Neutrophil (primary cell): ENCODE measurements at regions not wholly inside any gene's neighbourhood (a gene's known extent, or its start where the extent isn't known, plus 50 kb on each side); places are given as distances from the start of the nearest gene placed in this dataset.
"Not testable (repeated sequence)": the region's sequence is repeated elsewhere in the genome, so short reads cannot be mapped to it uniquely, and the experiment has no call there.

Experiments used
- H3K27ac ChIP-seq: fragments of 200-600 bp; sonication (generic); 2 replicates; pipeline ENCODE4 v1.5.1; 2016; ENCODE audit warnings: mild to moderate bottlenecking, moderate library complexity
- H3K27me3 ChIP-seq: fragments of 200-600 bp; sonication (generic); 2 replicates; pipeline ENCODE4 v1.6.0; 2016; ENCODE audit warnings: mild to moderate bottlenecking
- H3K36me3 ChIP-seq: fragments of 200-600 bp; sonication (generic); 2 replicates; pipeline ENCODE4 v1.5.1; 2017
- H3K4me1 ChIP-seq, 2 experiments: fragments of 200-600 bp in 1 of 2; sonication (generic) in 1 of 2; 1 replicate in 1 of 2; 2 replicates in 1 of 2; pipeline versions ENCODE4 v1.5.1 to v1.6.1; 2013 to 2016; ENCODE audit warnings: low read depth in 1 of 2, low read length in 1 of 2, mild to moderate bottlenecking in 1 of 2, moderate library complexity in 1 of 2; ENCODE audit not compliant: control insufficient read depth in 1 of 2, insufficient read depth in 1 of 2
- H3K4me3 ChIP-seq, 2 experiments: fragments of 200-600 bp in 1 of 2; sonication (generic) in 1 of 2; 1 replicate in 1 of 2; 2 replicates in 1 of 2; pipeline ENCODE4 v1.5.1; 2013 to 2016; ENCODE audit warnings: low read depth in 1 of 2, low read length in 1 of 2, mild to moderate bottlenecking in 1 of 2, moderate library complexity in 1 of 2
- H3K9me3 ChIP-seq: fragments of 200-600 bp; sonication (generic); 2 replicates; pipeline ENCODE4 v1.5.1; 2016
- CTCF ChIP-seq: fragments of 200-600 bp; sonication (generic); IDR thresholded peaks from 2 replicates; pipeline ENCODE4 v1.5.1; 2016; ENCODE audit warnings: antibody characterized with exemption

- no peaks in the 10 kb centered on the region for H3K4me1 ChIP-seq
- H3K27ac ChIP-seq = no peak overlapping the region
- H3K36me3 ChIP-seq = no peaks in the 10 kb centered on the region
- no peak for TF ChIP-seq CTCF
- H3K9me3 ChIP-seq = no peaks in the 10 kb centered on the region
- no peaks in the 10 kb centered on the region for H3K27me3 ChIP-seq
- H3K4me3 ChIP-seq = no peak overlapping the region
Measured at GRCh38 chr6:14383393-14384174, 266.0 kb downstream of the CD83 start.

GRCh38 chr6:14384175-14384949 lies 266.8 kb downstream of the CD83 start:
- H3K4me1 ChIP-seq = no peaks in the 10 kb centered on the region
- H3K27me3 ChIP-seq = no peaks in the 10 kb centered on the region
- TF ChIP-seq CTCF = no peak
- no peak overlapping the region for H3K27ac ChIP-seq
- no peaks in the 10 kb centered on the region for H3K36me3 ChIP-seq
- no peak overlapping the region for H3K4me3 ChIP-seq
- H3K9me3 ChIP-seq = no peaks in the 10 kb centered on the region

- no peaks in the 10 kb centered on the region for H3K4me1 ChIP-seq
- no peaks in the 10 kb centered on the region for H3K36me3 ChIP-seq
- H3K27me3 ChIP-seq = no peaks in the 10 kb centered on the region
- no peak overlapping the region for H3K27ac ChIP-seq
- no peak for TF ChIP-seq CTCF
- no peak overlapping the region for H3K4me3 ChIP-seq
- H3K9me3 ChIP-seq = no peaks in the 10 kb centered on the region
Measured at GRCh38 chr6:14386263-14386662, 268.7 kb downstream of the CD83 start.

- Histone ChIP-seq H3K4me1 (no peaks in the 10 kb centered on the region), H3K27ac (no peak overlapping the region), H3K9me3 (no peaks in the 10 kb centered on the region), H3K36me3 (no peaks in the 10 kb centered on the region), H3K27me3 (no peaks in the 10 kb centered on the region), H3K4me3 (no peak overlapping the region)
- no peak for TF ChIP-seq CTCF
Measured at GRCh38 chr6:14386668-14387067, 269.1 kb downstream of the CD83 start.

GRCh38 chr6:14388371-14388770 lies 270.8 kb downstream of the CD83 start:
- H3K27ac ChIP-seq = no peak overlapping the region

GRCh38 chr6:14389776-14390175 lies 272.2 kb downstream of the CD83 start:
- not testable (repeated sequence) for H3K27me3 ChIP-seq, H3K36me3 ChIP-seq, H3K27ac ChIP-seq, H3K9me3 ChIP-seq, H3K4me1 ChIP-seq, H3K4me3 ChIP-seq

More at GRCh38 chr6:14388371-14388770, 270.8 kb downstream of the CD83 start:
- Histone ChIP-seq H3K4me1 (no peaks in the 10 kb centered on the region), H3K4me3 (no peak overlapping the region), H3K9me3 (no peaks in the 10 kb centered on the region), H3K36me3 (no peaks in the 10 kb centered on the region), H3K27me3 (no peaks in the 10 kb centered on the region)
- no peak for TF ChIP-seq CTCF
